Hepatocyte (in vitro differentiated cells): ENCODE measurements at regions not wholly inside any gene's neighbourhood (a gene's known extent, or its start where the extent isn't known, plus 50 kb on each side); places are given as distances from the start of the nearest gene placed in this dataset.

Experiments used
- CTCF ChIP-seq: fragments of 200-600 bp; sonication (generic); IDR thresholded peaks from 2 replicates; pipeline ENCODE4 v1.5.1; 2016; ENCODE audit warnings: antibody characterized with exemption, mild to moderate bottlenecking; ENCODE audit not compliant: poor library complexity
- EZH2 ChIP-seq: fragments of 200-600 bp; sonication (generic); IDR thresholded peaks from 2 replicates; pipeline ENCODE4 v1.6.1; 2016; ENCODE audit warnings: antibody characterized with exemption, mild to moderate bottlenecking, borderline replicate concordance
- EZH2phosphoT487 ChIP-seq: fragments of 200-600 bp; sonication (generic); IDR thresholded peaks from one replicate; pipeline ENCODE4 v1.6.1; 2018; ENCODE audit warnings: antibody characterized with exemption, mild to moderate bottlenecking, low read depth, moderate library complexity; ENCODE audit not compliant: unreplicated experiment, severe bottlenecking

GRCh38 chr3:181955566-181955965 lies 243.8 kb downstream of the SOX2 start:
- TF ChIP-seq CTCF (no peak), EZH2 (no peak), EZH2phosphoT487 (no peak)
